Endodermal cell (in vitro differentiated cells): ENCODE measurements at regions not wholly inside any gene's neighbourhood (a gene's known extent, or its start where the extent isn't known, plus 50 kb on each side); places are given as distances from the start of the nearest gene placed in this dataset.

Source experiments
- DNase-seq: peaks from one replicate; pipeline ENCODE4 v3.0.0-alpha.2; 2017
- H3K27ac ChIP-seq: 2 replicates; pipeline ENCODE4 v1.5.1; 2013; ENCODE audit warnings: mild to moderate bottlenecking, low read depth, low read length, moderate library complexity
- H3K27me3 ChIP-seq: 2 replicates; pipeline ENCODE4 v1.6.1; 2013; ENCODE audit warnings: mild to moderate bottlenecking, low read length, moderate library complexity; ENCODE audit not compliant: insufficient read depth, control insufficient read depth, poor library complexity, severe bottlenecking
- H3K36me3 ChIP-seq: 2 replicates; pipeline ENCODE4 v1.7.0; 2013; ENCODE audit warnings: mild to moderate bottlenecking, low read length, moderate library complexity; ENCODE audit not compliant: control insufficient read depth, insufficient read depth
- H3K4me1 ChIP-seq: one replicate; pipeline ENCODE4 v1.7.0; 2013; ENCODE audit warnings: low read length; ENCODE audit not compliant: control insufficient read depth, insufficient read depth
- H3K4me3 ChIP-seq: 2 replicates; pipeline ENCODE4 v1.5.1; 2013; ENCODE audit warnings: mild to moderate bottlenecking, low read length, moderate library complexity
- H3K9ac ChIP-seq: 2 replicates; pipeline ENCODE4 v1.6.1; 2013; ENCODE audit warnings: mild to moderate bottlenecking, low read length, moderate library complexity; ENCODE audit not compliant: poor library complexity, severe bottlenecking; ENCODE audit errors: extremely low read depth
- H3K9me3 ChIP-seq: 2 replicates; pipeline ENCODE4 v1.6.1; 2013; ENCODE audit warnings: mild to moderate bottlenecking, low read length, moderate library complexity; ENCODE audit not compliant: control insufficient read depth
- H3K27ac Mint-ChIP-seq: 2 replicates; pipeline ENCODE4 v1.8.0; 2020; ENCODE audit warnings: mixed read lengths
- H3K27me3 Mint-ChIP-seq: 2 replicates; pipeline ENCODE4 v1.8.0; 2021; ENCODE audit warnings: mild to moderate bottlenecking, mixed read lengths; ENCODE audit not compliant: insufficient read depth
- H3K36me3 Mint-ChIP-seq: 2 replicates; pipeline ENCODE4 v1.8.0; 2020; ENCODE audit warnings: low read depth, mixed read lengths
- H3K4me1 Mint-ChIP-seq: 2 replicates; pipeline ENCODE4 v1.8.0; 2020; ENCODE audit warnings: mixed read lengths
- H3K4me3 Mint-ChIP-seq: 2 replicates; pipeline ENCODE4 v1.8.0; 2020; ENCODE audit warnings: mild to moderate bottlenecking, moderate library complexity, mixed read lengths
- H3K9me3 Mint-ChIP-seq: 2 replicates; pipeline ENCODE4 v1.8.0; 2020; ENCODE audit warnings: mild to moderate bottlenecking, mixed read lengths
- WGBS, 2 experiments: methylation state at CpG; one replicate each; pipeline versions ENCODE4 v1.1.5 to v1.1.7; 2013; ENCODE audit warnings: missing lambda C conversion rate in 2 of 2, mixed read lengths in 1 of 2; ENCODE audit not compliant: insufficient coverage in 1 of 2, insufficient read length in 1 of 2; 5-methylcytosine and 5-hydroxymethylcytosine counted together
- TF ChIP-seq, protein P1 (sequence below): fragments of 200-600 bp; sonication (generic); conservative IDR thresholded peaks from 2 replicates; pipeline ENCODE4 v1.5.0; 2021; ENCODE audit warnings: antibody characterized with exemption, mild to moderate bottlenecking

DNA sequence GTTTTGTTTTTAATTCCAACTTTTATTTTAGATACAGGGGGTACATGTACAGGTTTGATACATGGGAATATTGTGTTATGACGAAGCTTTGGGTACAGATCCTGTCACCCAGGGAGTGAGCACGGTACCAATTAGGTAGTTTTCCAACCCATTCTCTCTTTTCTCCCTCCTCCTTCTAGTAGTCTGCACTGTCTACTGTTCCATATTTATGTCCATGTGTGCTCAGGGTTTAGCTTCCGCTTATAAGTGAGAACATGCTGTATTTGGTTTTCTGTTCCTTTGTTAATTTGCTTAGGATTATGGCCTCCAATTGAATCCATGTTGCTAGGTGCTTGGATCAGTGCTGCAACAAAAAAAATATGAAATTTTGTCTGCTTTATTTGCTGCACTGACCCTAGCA is 659.3 kb upstream of the TMEFF2 start:
- 82 to 100% methylated on average over 2 to 3 of the region's 3 CpGs for WGBS, 2 experiments
- no peak for DNase-seq
- Histone ChIP-seq H3K27ac (no peak overlapping the region), H3K4me3 (no peak overlapping the region), H3K4me1 (no peaks in the 10 kb centered on the region), H3K9ac (no peak overlapping the region), H3K36me3 (no peaks in the 10 kb centered on the region), H3K9me3 (no peaks in the 10 kb centered on the region), H3K27me3 (no peaks in the 10 kb centered on the region)
- no peaks in the 10 kb centered on the region for H3K36me3 Mint-ChIP-seq
- H3K4me1 Mint-ChIP-seq = no peaks in the 10 kb centered on the region
- H3K4me3 Mint-ChIP-seq = no peak overlapping the region
- no peaks in the 10 kb centered on the region for H3K9me3 Mint-ChIP-seq
- no peak overlapping the region for H3K27ac Mint-ChIP-seq
- no peaks in the 10 kb centered on the region for H3K27me3 Mint-ChIP-seq
- TF ChIP-seq, protein P1, sequence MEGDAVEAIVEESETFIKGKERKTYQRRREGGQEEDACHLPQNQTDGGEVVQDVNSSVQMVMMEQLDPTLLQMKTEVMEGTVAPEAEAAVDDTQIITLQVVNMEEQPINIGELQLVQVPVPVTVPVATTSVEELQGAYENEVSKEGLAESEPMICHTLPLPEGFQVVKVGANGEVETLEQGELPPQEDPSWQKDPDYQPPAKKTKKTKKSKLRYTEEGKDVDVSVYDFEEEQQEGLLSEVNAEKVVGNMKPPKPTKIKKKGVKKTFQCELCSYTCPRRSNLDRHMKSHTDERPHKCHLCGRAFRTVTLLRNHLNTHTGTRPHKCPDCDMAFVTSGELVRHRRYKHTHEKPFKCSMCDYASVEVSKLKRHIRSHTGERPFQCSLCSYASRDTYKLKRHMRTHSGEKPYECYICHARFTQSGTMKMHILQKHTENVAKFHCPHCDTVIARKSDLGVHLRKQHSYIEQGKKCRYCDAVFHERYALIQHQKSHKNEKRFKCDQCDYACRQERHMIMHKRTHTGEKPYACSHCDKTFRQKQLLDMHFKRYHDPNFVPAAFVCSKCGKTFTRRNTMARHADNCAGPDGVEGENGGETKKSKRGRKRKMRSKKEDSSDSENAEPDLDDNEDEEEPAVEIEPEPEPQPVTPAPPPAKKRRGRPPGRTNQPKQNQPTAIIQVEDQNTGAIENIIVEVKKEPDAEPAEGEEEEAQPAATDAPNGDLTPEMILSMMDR = no peak

DNA sequence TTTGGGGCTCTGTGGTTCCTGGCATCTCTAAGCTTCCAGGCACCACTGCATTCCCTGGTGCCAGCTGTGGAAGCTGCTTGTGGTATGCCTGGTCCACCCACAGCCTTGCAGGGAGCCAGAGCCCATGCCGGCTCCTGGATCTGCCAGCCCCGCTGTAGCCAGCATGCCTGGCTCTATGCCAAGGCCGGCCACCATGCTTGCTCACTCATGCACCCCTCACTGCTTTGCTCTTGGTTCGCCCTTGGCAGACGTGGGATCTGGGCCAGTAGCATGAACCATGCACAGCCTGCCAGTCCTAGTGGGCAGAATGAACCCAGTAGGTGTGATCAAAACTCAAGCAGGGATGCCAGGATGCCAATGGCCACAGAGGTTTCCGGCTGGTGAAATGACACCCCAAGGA is 634.2 kb upstream of the TMEFF2 start:
- TF ChIP-seq, protein P1 = no peak
- H3K9me3 ChIP-seq = no peaks in the 10 kb centered on the region
- no peaks in the 10 kb centered on the region for H3K9me3 Mint-ChIP-seq
- no peaks in the 10 kb centered on the region for H3K27me3 Mint-ChIP-seq
- H3K4me1 ChIP-seq = no peaks in the 10 kb centered on the region
- no peaks in the 10 kb centered on the region for H3K27me3 ChIP-seq
- no peak overlapping the region for H3K4me3 ChIP-seq
- H3K27ac ChIP-seq = no peak overlapping the region
- WGBS, 2 experiments = 87 to 100% methylated on average over 3 to 6 of the region's 6 CpGs
- H3K4me3 Mint-ChIP-seq = no peak overlapping the region
- H3K36me3 ChIP-seq = no peaks in the 10 kb centered on the region
- H3K36me3 Mint-ChIP-seq = no peaks in the 10 kb centered on the region
- no peak overlapping the region for H3K27ac Mint-ChIP-seq
- no peak overlapping the region for H3K9ac ChIP-seq
- no peak for DNase-seq
- no peaks in the 10 kb centered on the region for H3K4me1 Mint-ChIP-seq

DNA sequence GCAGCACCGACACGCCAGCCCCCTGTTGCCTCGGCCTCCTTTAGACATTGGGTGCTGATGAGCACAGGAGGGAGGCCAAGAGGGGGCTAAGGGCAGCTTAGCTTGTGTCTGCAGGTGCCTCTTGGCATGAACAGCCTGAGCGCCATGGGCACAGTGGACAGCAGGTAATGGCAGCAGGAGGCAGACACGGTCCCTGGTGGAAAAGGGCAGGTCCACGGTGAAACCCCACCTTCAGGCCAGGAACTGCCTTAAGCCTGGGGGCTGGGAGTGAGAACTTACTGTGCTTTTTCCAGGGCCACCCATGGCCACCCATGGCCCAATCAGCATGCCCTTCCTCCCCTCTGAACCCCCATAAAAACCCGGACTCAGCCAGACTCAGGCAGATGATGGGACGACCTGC is 633.4 kb upstream of the TMEFF2 start:
- Histone ChIP-seq H3K27ac (no peak overlapping the region), H3K4me3 (no peak overlapping the region), H3K9me3 (no peaks in the 10 kb centered on the region), H3K9ac (no peak overlapping the region), H3K27me3 (no peaks in the 10 kb centered on the region), H3K36me3 (no peaks in the 10 kb centered on the region), H3K4me1 (no peaks in the 10 kb centered on the region)
- TF ChIP-seq, protein P1 = no peak
- Mint-ChIP-seq H3K27ac (no peak overlapping the region), H3K27me3 (no peaks in the 10 kb centered on the region), H3K4me3 (no peak overlapping the region), H3K36me3 (no peaks in the 10 kb centered on the region), H3K4me1 (no peaks in the 10 kb centered on the region), H3K9me3 (no peaks in the 10 kb centered on the region)
- 93 to 94% methylated on average over 8 of the region's 8 CpGs for WGBS, 2 experiments
- DNase-seq = no peak
